Osteoblast (primary cell): ENCODE measurements at regions not wholly inside any gene's neighbourhood (a gene's known extent, or its start where the extent isn't known, plus 50 kb on each side); places are given as distances from the start of the nearest gene placed in this dataset.

ENCODE experiments used
- DNase-seq: peaks from one replicate; pipeline ENCODE4 v3.0.0; 2011; ENCODE audit warnings: low spot score, mixed read lengths; ENCODE audit not compliant: insufficient read length; ENCODE audit errors: missing footprints
- H2AFZ ChIP-seq: 2 replicates; pipeline ENCODE4 v1.6.0; 2011; ENCODE audit warnings: mild to moderate bottlenecking, low read length
- H3K27ac ChIP-seq: 2 replicates; pipeline ENCODE4 v1.5.1; 2011; ENCODE audit warnings: mild to moderate bottlenecking, low read depth, low read length, moderate library complexity
- H3K27me3 ChIP-seq: 2 replicates; pipeline ENCODE4 v1.6.0; 2012; ENCODE audit warnings: mild to moderate bottlenecking, control low read depth, inconsistent platforms, low read length, moderate library complexity; ENCODE audit not compliant: insufficient read depth
- H3K36me3 ChIP-seq: 2 replicates; pipeline ENCODE4 v1.5.1; 2011; ENCODE audit warnings: mild to moderate bottlenecking, low read length, control low read depth, moderate library complexity; ENCODE audit not compliant: insufficient read depth
- H3K4me1 ChIP-seq: 2 replicates; pipeline ENCODE4 v1.5.1; 2011; ENCODE audit warnings: mild to moderate bottlenecking, low read length, control low read depth, moderate library complexity; ENCODE audit not compliant: insufficient read depth
- H3K4me2 ChIP-seq: 2 replicates; pipeline ENCODE4 v1.6.0; 2011; ENCODE audit warnings: mild to moderate bottlenecking, low read length; ENCODE audit not compliant: insufficient read depth
- H3K4me3 ChIP-seq: fragments of 200-600 bp; sonication (generic); 3 replicates; pipeline ENCODE4 v1.5.1; 2012; ENCODE audit warnings: mild to moderate bottlenecking, low read length, inconsistent platforms; ENCODE audit not compliant: insufficient read depth
- H3K79me2 ChIP-seq: 2 replicates; pipeline ENCODE4 v1.6.0; 2012; ENCODE audit warnings: mild to moderate bottlenecking, low read length, control low read depth, inconsistent platforms; ENCODE audit not compliant: insufficient read depth
- H3K9me3 ChIP-seq: 2 replicates; pipeline ENCODE4 v1.5.1; 2011; ENCODE audit warnings: low read depth, low read length, control low read depth
- H4K20me1 ChIP-seq: 2 replicates; pipeline ENCODE4 v1.6.0; 2012; ENCODE audit warnings: mild to moderate bottlenecking, low read length, control low read depth; ENCODE audit not compliant: insufficient read depth
- CTCF ChIP-seq: IDR thresholded peaks from 2 replicates; pipeline ENCODE4 v1.5.1; 2011; ENCODE audit warnings: mild to moderate bottlenecking, low read depth, low read length, moderate library complexity; ENCODE audit errors: extremely low read depth

- Histone ChIP-seq H4K20me1 (no peaks in the 10 kb centered on the region), H2AFZ (no peak overlapping the region), H3K27ac (no peak overlapping the region), H3K4me3 (no peak overlapping the region), H3K36me3 (no peaks in the 10 kb centered on the region), H3K9me3 (no peaks in the 10 kb centered on the region), H3K27me3 (no peaks in the 10 kb centered on the region), H3K79me2 (no peaks in the 10 kb centered on the region), H3K4me2 (no peak overlapping the region), H3K4me1 (no peaks in the 10 kb centered on the region)
- no peak for TF ChIP-seq CTCF
- no peak for DNase-seq
Measured at GRCh38 chr10:129191797-129192196, 275.2 kb upstream of the MGMT start.

- no peaks in the 10 kb centered on the region for H3K4me1 ChIP-seq
- DNase-seq: no peak
- H3K36me3 ChIP-seq: no peaks in the 10 kb centered on the region
- no peaks in the 10 kb centered on the region for H3K27me3 ChIP-seq
- H3K4me3 ChIP-seq: no peak overlapping the region
- no peaks in the 10 kb centered on the region for H3K9me3 ChIP-seq
- no peaks in the 10 kb centered on the region for H3K79me2 ChIP-seq
- no peak for TF ChIP-seq CTCF
- no peaks in the 10 kb centered on the region for H4K20me1 ChIP-seq
- H3K4me2 ChIP-seq: no peak overlapping the region
- no peak overlapping the region for H2AFZ ChIP-seq
- H3K27ac ChIP-seq: no peak overlapping the region
Measured at GRCh38 chr10:129192344-129193128, 274.5 kb upstream of the MGMT start.

GRCh38 chr10:129193148-129193547 lies 273.9 kb upstream of the MGMT start:
- Histone ChIP-seq H3K4me2 (no peak overlapping the region), H2AFZ (no peak overlapping the region)
- no peak for DNase-seq

More at GRCh38 chr10:129193148-129193547, 273.9 kb upstream of the MGMT start:
- Histone ChIP-seq H3K79me2 (no peaks in the 10 kb centered on the region), H4K20me1 (no peaks in the 10 kb centered on the region), H3K36me3 (no peaks in the 10 kb centered on the region), H3K27me3 (no peaks in the 10 kb centered on the region), H3K4me1 (no peaks in the 10 kb centered on the region), H3K4me3 (no peak overlapping the region), H3K9me3 (no peaks in the 10 kb centered on the region), H3K27ac (no peak overlapping the region)
- no peak for TF ChIP-seq CTCF
